ENCODE measurements at regions not wholly inside any gene's neighbourhood (a gene's known extent, or its start where the extent isn't known, plus 50 kb on each side); places are given as distances from the start of the nearest gene placed in this dataset.
"Not testable (repeated sequence)": the region's sequence is repeated elsewhere in the genome, so short reads cannot be mapped to it uniquely, and the experiment has no call there.

- H3K9me3 ChIP-seq: no peaks in the 10 kb centered on the region
- H3K4me3 ChIP-seq: no peak overlapping the region
- TF ChIP-seq EP300 (IDR thresholded peaks at IDR 0.05) (no peak), POLR2AphosphoS5 (IDR thresholded peaks at IDR 0.05) (no peak), POLR2A (IDR thresholded peaks at IDR 0.05) (no peak)
- TF ChIP-seq, protein P1, sequence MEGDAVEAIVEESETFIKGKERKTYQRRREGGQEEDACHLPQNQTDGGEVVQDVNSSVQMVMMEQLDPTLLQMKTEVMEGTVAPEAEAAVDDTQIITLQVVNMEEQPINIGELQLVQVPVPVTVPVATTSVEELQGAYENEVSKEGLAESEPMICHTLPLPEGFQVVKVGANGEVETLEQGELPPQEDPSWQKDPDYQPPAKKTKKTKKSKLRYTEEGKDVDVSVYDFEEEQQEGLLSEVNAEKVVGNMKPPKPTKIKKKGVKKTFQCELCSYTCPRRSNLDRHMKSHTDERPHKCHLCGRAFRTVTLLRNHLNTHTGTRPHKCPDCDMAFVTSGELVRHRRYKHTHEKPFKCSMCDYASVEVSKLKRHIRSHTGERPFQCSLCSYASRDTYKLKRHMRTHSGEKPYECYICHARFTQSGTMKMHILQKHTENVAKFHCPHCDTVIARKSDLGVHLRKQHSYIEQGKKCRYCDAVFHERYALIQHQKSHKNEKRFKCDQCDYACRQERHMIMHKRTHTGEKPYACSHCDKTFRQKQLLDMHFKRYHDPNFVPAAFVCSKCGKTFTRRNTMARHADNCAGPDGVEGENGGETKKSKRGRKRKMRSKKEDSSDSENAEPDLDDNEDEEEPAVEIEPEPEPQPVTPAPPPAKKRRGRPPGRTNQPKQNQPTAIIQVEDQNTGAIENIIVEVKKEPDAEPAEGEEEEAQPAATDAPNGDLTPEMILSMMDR (IDR thresholded peaks at IDR 0.05): peak in 5 of 7 experiments; percentile 41 to 84 (median 69)
- no peaks in the 10 kb centered on the region for H3K36me3 ChIP-seq
- peak in 1 of 2 donors; percentile 77 for DNase-seq
- no peak overlapping the region for H3K27ac ChIP-seq
- peaks cover 0 to 14% (median 6%) of the 10 kb centered on the region in 4 donors for H3K4me1 ChIP-seq
- H3K27me3 ChIP-seq: no peaks in the 10 kb centered on the region
- intact Hi-C loops (cut with DNase I; ENCODE audit: low total_unique reads): no loop called here
- 11 to 23% (median 21%) methylated on average over 2 of the region's 2 CpGs for WGBS, 5 donors
Observed at GRCh38 chr10:51010977-51011376, 63.3 kb upstream of the PRKG1 start.

GRCh38 chr10:51012073-51012472 is 62.2 kb upstream of the PRKG1 start:
- TF ChIP-seq POLR2A (IDR thresholded peaks at IDR 0.05) (no peak), EP300 (IDR thresholded peaks at IDR 0.05) (no peak), POLR2AphosphoS5 (IDR thresholded peaks at IDR 0.05) (no peak)
- TF ChIP-seq, protein P1 (IDR thresholded peaks at IDR 0.05): no peak
- 70 to 92% (median 86%) methylated on average over 2 of the region's 2 CpGs for WGBS, 5 donors
- intact Hi-C loops (cut with DNase I; ENCODE audit: low total_unique reads): no loop called here
- Histone ChIP-seq H3K4me1 (peaks cover 0 to 14% (median 6%) of the 10 kb centered on the region in 4 donors), H3K9me3 (no peaks in the 10 kb centered on the region), H3K36me3 (no peaks in the 10 kb centered on the region), H3K27ac (no peak overlapping the region), H3K4me3 (no peak overlapping the region), H3K27me3 (no peaks in the 10 kb centered on the region)
- DNase-seq: no peak

DNA sequence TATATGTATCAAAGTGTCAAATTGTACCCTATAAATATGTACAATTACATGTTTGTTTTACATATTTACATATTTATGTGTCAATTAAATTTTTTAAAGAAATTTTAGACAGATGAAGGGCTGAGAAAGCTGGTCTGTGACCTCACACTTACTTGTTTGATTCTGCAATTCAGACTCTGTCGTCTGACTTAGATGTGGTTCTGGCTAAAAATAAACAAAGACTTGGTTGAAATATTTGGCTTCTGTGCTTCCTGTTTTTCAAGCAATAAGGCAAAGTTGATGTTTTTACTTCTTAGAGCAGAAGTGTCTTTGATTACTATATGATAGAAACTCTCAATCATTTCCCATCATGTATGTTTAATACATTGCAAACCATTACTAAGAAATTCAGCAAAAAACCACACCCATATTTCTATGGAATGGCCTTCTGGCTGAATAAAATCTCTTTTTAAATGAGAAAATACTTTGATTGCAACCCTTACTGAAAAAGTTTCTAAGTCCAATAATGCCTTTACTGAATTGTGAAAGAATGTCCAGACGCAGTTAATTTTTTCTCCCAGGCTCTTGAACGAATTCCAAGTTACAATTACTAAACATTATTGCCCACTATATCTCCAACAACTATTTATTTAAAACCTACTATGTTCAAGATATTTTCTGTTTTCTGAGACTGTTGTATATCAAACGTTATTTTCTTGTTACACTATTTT is 59.5 kb upstream of the PRKG1 start:
- TF ChIP-seq, protein P1 (IDR thresholded peaks at IDR 0.05): no peak
- TF ChIP-seq EP300 (IDR thresholded peaks at IDR 0.05) (no peak), POLR2A (IDR thresholded peaks at IDR 0.05) (no peak), POLR2AphosphoS5 (IDR thresholded peaks at IDR 0.05) (no peak)
- H3K9me3 ChIP-seq: no peaks in the 10 kb centered on the region
- H3K4me1 ChIP-seq: peaks cover 0 to 14% (median 6%) of the 10 kb centered on the region in 4 donors
- no peaks in the 10 kb centered on the region for H3K27me3 ChIP-seq
- DNase-seq: peak in 1 of 2 donors; percentile 34
- no peaks in the 10 kb centered on the region for H3K36me3 ChIP-seq
- 31 to 49% (median 47%) methylated on average over 4 of the region's 4 CpGs for WGBS, 5 donors
- intact Hi-C loops (cut with DNase I; ENCODE audit: low total_unique reads): no loop called here
- H3K27ac ChIP-seq: no peak overlapping the region
- H3K4me3 ChIP-seq: no peak overlapping the region

GRCh38 chr10:51015390-51015754 is 58.9 kb upstream of the PRKG1 start:
- H3K4me3 ChIP-seq: not testable (repeated sequence)

DNA sequence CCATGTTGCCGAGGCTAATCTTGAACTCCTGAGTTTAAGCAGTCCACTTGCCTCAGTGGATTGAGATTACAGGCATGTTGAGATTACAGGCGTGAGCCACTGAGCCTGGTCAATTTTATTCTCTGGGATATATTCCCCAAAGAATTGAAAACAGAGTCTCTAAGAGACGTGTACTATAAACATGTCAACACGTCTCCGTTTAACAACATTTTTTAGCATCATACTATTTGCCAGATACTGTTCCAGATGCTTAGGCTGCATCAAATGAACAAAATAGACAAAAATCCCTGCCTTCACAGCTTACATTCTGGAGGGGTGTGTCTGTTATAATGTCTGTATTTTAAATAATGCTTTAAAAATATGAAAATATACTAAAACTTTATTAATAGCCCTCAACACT is 54.1 kb upstream of the PRKG1 start:
- no peaks in the 10 kb centered on the region for H3K9me3 ChIP-seq
- intact Hi-C loops (cut with DNase I; ENCODE audit: low total_unique reads): no loop called here
- peaks cover 0 to 22% (median 6%) of the 10 kb centered on the region in 4 donors for H3K4me1 ChIP-seq
- DNase-seq: peak in 1 of 2 donors; percentile 22
- WGBS, 5 donors: 66 to 83% (median 83%) methylated on average over 5 of the region's 5 CpGs
- no peaks in the 10 kb centered on the region for H3K36me3 ChIP-seq
- no peak overlapping the region for H3K27ac ChIP-seq
- H3K4me3 ChIP-seq: no peak overlapping the region
- no peaks in the 10 kb centered on the region for H3K27me3 ChIP-seq
- TF ChIP-seq, protein P1 (IDR thresholded peaks at IDR 0.05): no peak
- TF ChIP-seq POLR2A (IDR thresholded peaks at IDR 0.05) (no peak), POLR2AphosphoS5 (IDR thresholded peaks at IDR 0.05) (no peak), EP300 (IDR thresholded peaks at IDR 0.05) (no peak)

More at GRCh38 chr10:51015390-51015754, 58.9 kb upstream of the PRKG1 start:
- H3K4me1 ChIP-seq: peaks cover 0 to 14% (median 6%) of the 10 kb centered on the region in 4 donors
- H3K9me3 ChIP-seq; H3K27me3 ChIP-seq; H3K27ac ChIP-seq; DNase-seq; H3K36me3 ChIP-seq; intact Hi-C loops (cut with DNase I; ENCODE audit: low total_unique reads): not testable (repeated sequence)

Measured in stomach (tissue), 8 donors.